ENCODE measurements at regions not wholly inside any gene's neighbourhood (a gene's known extent, or its start where the extent isn't known, plus 50 kb on each side); places are given as distances from the start of the nearest gene placed in this dataset.

- TF ChIP-seq CTCF (IDR thresholded peaks at IDR 0.05; ENCODE audit: low read depth, low read length, poor library complexity, severe bottlenecking) (no peak), EZH2phosphoT487 (IDR thresholded peaks at IDR 0.05; ENCODE audit: borderline replicate concordance, low read length) (no peak)
Measured at GRCh38 chr12:86521870-86522269, 265.7 kb upstream of the MGAT4C start.

Measured in DOHH2 (cell line).